OCI-LY7 (cell line): ENCODE measurements at regions not wholly inside any gene's neighbourhood (a gene's known extent, or its start where the extent isn't known, plus 50 kb on each side); places are given as distances from the start of the nearest gene placed in this dataset.

ENCODE experiments used
- BruUV-seq: library from RNA; stranded (reverse); fragments of 400-500 nt; replicated peaks from 2 replicates; lab custom pipeline; 2021; lab: Mats Ljungman, UMichigan
- CTCF ChIA-PET: fragments of 300-600 bp; sonication (Branson Sonifier 250); formaldehyde crosslinking; loops from one replicate; lab custom pipeline; 2022; ENCODE audit warnings: antibody characterized with exemption; ENCODE audit not compliant: unreplicated experiment; lab: Charles Lee
- POLR2A ChIA-PET: fragments of 300-600 bp; sonication (Branson Sonifier 250); formaldehyde crosslinking; loops from one replicate; lab custom pipeline; 2022; ENCODE audit warnings: antibody characterized with exemption; lab: Charles Lee
- DNase-seq: peaks from one replicate; pipeline ENCODE4 v3.0.0-alpha.2; 2015; ENCODE audit warnings: low spot score
- H2AFZ ChIP-seq: fragments of 200-600 bp; sonication (generic), shearing (Covaris generic); 2 replicates; pipeline ENCODE4 v1.6.1; 2014; ENCODE audit warnings: mild to moderate bottlenecking, antibody characterized with exemption, low read length, moderate library complexity
- H3K27ac ChIP-seq: fragments of 200-600 bp; sonication (generic); 2 replicates; pipeline ENCODE4 v1.5.1; 2014; ENCODE audit warnings: mixed run types, low read depth, mild to moderate bottlenecking, moderate library complexity, low read length, inconsistent platforms; ENCODE audit not compliant: poor library complexity, severe bottlenecking
- H3K36me3 ChIP-seq: fragments of 200-600 bp; sonication (generic); 2 replicates; pipeline ENCODE4 v1.6.1; 2014; ENCODE audit warnings: mild to moderate bottlenecking, antibody characterized with exemption, low read length, moderate library complexity, mixed read lengths; ENCODE audit not compliant: insufficient read depth
- H3K4me1 ChIP-seq: fragments of 200-600 bp; sonication (generic); 2 replicates; pipeline ENCODE4 v1.5.1; 2014; ENCODE audit warnings: mild to moderate bottlenecking, low read length; ENCODE audit not compliant: insufficient read depth, poor library complexity, severe bottlenecking
- H3K4me2 ChIP-seq: fragments of 200-600 bp; sonication (generic); 2 replicates; pipeline ENCODE4 v1.6.1; 2014; ENCODE audit warnings: mild to moderate bottlenecking, low read length
- H3K4me3 ChIP-seq: fragments of 200-600 bp; sonication (generic); 2 replicates; pipeline ENCODE4 v1.5.1; 2014; ENCODE audit warnings: mild to moderate bottlenecking, low read depth, low read length; ENCODE audit not compliant: poor library complexity, severe bottlenecking
- H3K79me2 ChIP-seq: fragments of 200-600 bp; sonication (generic); 2 replicates; pipeline ENCODE4 v1.6.1; 2016; ENCODE audit warnings: low read depth, mild to moderate bottlenecking, low read length, moderate library complexity, mixed read lengths; ENCODE audit not compliant: insufficient read depth
- H3K9me2 ChIP-seq: fragments of 200-600 bp; sonication (generic); 2 replicates; pipeline ENCODE4 v1.6.1; 2016; ENCODE audit warnings: mild to moderate bottlenecking, low read length, mixed read lengths; ENCODE audit not compliant: insufficient read depth
- H3K9me3 ChIP-seq: fragments of 200-600 bp; sonication (generic); 2 replicates; pipeline ENCODE4 v1.6.1; 2014; ENCODE audit warnings: mild to moderate bottlenecking, mixed run types, low read length, mixed read lengths
- H4K20me1 ChIP-seq: fragments of 200-600 bp; sonication (generic); 2 replicates; pipeline ENCODE4 v1.6.1; 2014; ENCODE audit warnings: mild to moderate bottlenecking, antibody characterized with exemption, low read length, moderate library complexity, mixed read lengths; ENCODE audit not compliant: insufficient read depth
- CTCF ChIP-seq: fragments of 200-600 bp; sonication (generic); conservative IDR thresholded peaks from 2 replicates; pipeline ENCODE4 v1.5.1; 2014; ENCODE audit warnings: mild to moderate bottlenecking, antibody characterized with exemption, low read length, moderate library complexity, mixed read lengths
- EZH2phosphoT487 ChIP-seq: fragments of 200-600 bp; sonication (generic); IDR thresholded peaks from 2 replicates; pipeline ENCODE4 v1.6.1; 2018; ENCODE audit warnings: low read depth, borderline replicate concordance, mild to moderate bottlenecking, mixed run types, antibody characterized with exemption, low read length, moderate library complexity, mixed read lengths
- intact Hi-C: fragments of 100-400 bp; cut with micrococcal nuclease; formaldehyde crosslinking; loops from one replicate; pipeline ENCODE4 v1.10.0; 2022; ENCODE audit not compliant: unreplicated experiment

GRCh38 chr9:82750411-82750913 is 312.5 kb downstream of the RASEF start:
- Histone ChIP-seq H3K36me3 (no peaks in the 10 kb centered on the region), H3K9me2 (no peaks in the 10 kb centered on the region), H3K4me1 (no peaks in the 10 kb centered on the region), H3K4me2 (no peak overlapping the region), H3K9me3 (no peaks in the 10 kb centered on the region), H3K27ac (no peak overlapping the region), H3K79me2 (no peaks in the 10 kb centered on the region), H2AFZ (no peak overlapping the region), H4K20me1 (no peaks in the 10 kb centered on the region), H3K4me3 (no peak overlapping the region)
- ChIA-PET POLR2A (no interaction called here), CTCF (no interaction called here)
- intact Hi-C loops: no loop called here
- TF ChIP-seq CTCF (no peak), EZH2phosphoT487 (no peak)
- no TSS peak for BruUV-seq
- no peak for DNase-seq

GRCh38 chr9:82757924-82758323 is 305.0 kb downstream of the RASEF start:
- no peak overlapping the region for H2AFZ ChIP-seq
- no peaks in the 10 kb centered on the region for H3K79me2 ChIP-seq
- H3K9me2 ChIP-seq: no peaks in the 10 kb centered on the region
- H3K9me3 ChIP-seq: no peaks in the 10 kb centered on the region
- CTCF ChIA-PET: no interaction called here
- H3K27ac ChIP-seq: no peak overlapping the region
- no peaks in the 10 kb centered on the region for H4K20me1 ChIP-seq
- DNase-seq: no peak
- H3K4me2 ChIP-seq: no peak overlapping the region
- no peaks in the 10 kb centered on the region for H3K36me3 ChIP-seq
- no peak overlapping the region for H3K4me3 ChIP-seq
- no peak for TF ChIP-seq EZH2phosphoT487
- TF ChIP-seq CTCF: no peak
- POLR2A ChIA-PET: no interaction called here
- no TSS peak for BruUV-seq
- H3K4me1 ChIP-seq: no peaks in the 10 kb centered on the region
- intact Hi-C loops: no loop called here

- intact Hi-C loops: no loop called here
- no peaks in the 10 kb centered on the region for H3K79me2 ChIP-seq
- no TSS peak for BruUV-seq
Measured at GRCh38 chr9:82761027-82761426, 301.9 kb downstream of the RASEF start.

More at GRCh38 chr9:82761027-82761426, 301.9 kb downstream of the RASEF start:
- Histone ChIP-seq H3K27ac (no peak overlapping the region), H4K20me1 (no peaks in the 10 kb centered on the region), H3K4me2 (no peak overlapping the region), H3K4me1 (no peaks in the 10 kb centered on the region), H2AFZ (no peak overlapping the region), H3K4me3 (no peak overlapping the region), H3K9me3 (no peaks in the 10 kb centered on the region), H3K9me2 (no peaks in the 10 kb centered on the region), H3K36me3 (no peaks in the 10 kb centered on the region)
- ChIA-PET CTCF (no interaction called here), POLR2A (interaction anchor here (0.6 kb wide), 1 partner anchor 13 kb away, joined by 5 read pairs; no protein-coding TSS in a partner anchor)
- no peak for DNase-seq
- TF ChIP-seq CTCF (no peak), EZH2phosphoT487 (no peak)
